Tibial nerve (tissue), 3 donors: ENCODE measurements at regions not wholly inside any gene's neighbourhood (a gene's known extent, or its start where the extent isn't known, plus 50 kb on each side); places are given as distances from the start of the nearest gene placed in this dataset.
"Not testable (repeated sequence)": the region's sequence is repeated elsewhere in the genome, so short reads cannot be mapped to it uniquely, and the experiment has no call there.

Source experiments
- CTCF ChIP-seq, 5 experiments: fragments of 200-600 bp in 3 of 5; fragments of 450-650 bp in 2 of 5; sonication (generic) in 3 of 5; IDR thresholded peaks; one replicate each; pipeline ENCODE4 v1.5.1; 2016 to 2019; ENCODE audit warnings: antibody characterized with exemption in 5 of 5, mild to moderate bottlenecking in 3 of 5, moderate library complexity in 2 of 5
- POLR2A ChIP-seq, 2 donors: fragments of 450-650 bp; IDR thresholded peaks; one replicate each; pipeline ENCODE4 v1.6.1; 2017; ENCODE audit warnings: antibody characterized with exemption in 2 of 2, mild to moderate bottlenecking in 2 of 2, moderate library complexity in 2 of 2

GRCh38 chr2:193142467-193142866 lies 947.7 kb upstream of the TMEFF2 start:
- TF ChIP-seq CTCF, POLR2A (IDR thresholded peaks at IDR 0.05): not testable (repeated sequence)
